HepG2 (cell line): ENCODE measurements at regions not wholly inside any gene's neighbourhood (a gene's known extent, or its start where the extent isn't known, plus 50 kb on each side); places are given as distances from the start of the nearest gene placed in this dataset.
"Not testable (repeated sequence)": the region's sequence is repeated elsewhere in the genome, so short reads cannot be mapped to it uniquely, and the experiment has no call there.

Experiments used
- DPF2 ChIP-seq: sonication (generic); formaldehyde crosslinking; IDR thresholded peaks from 2 replicates; pipeline ENCODE4 v1.4.0; 2020; ENCODE audit warnings: mild to moderate bottlenecking, low read depth, missing genetic modification reagents, borderline replicate concordance
- ELF3 ChIP-seq: IDR thresholded peaks from 2 replicates; pipeline ENCODE4 v1.6.1; 2016; ENCODE audit warnings: missing genetic modification reagents, missing compliant biosample characterization
- FOXP1 ChIP-seq, 2 experiments: fragments of 450-650 bp in 1 of 2; IDR thresholded peaks; 2 replicates each; pipeline ENCODE4 v1.6.1; 2017 to 2018; ENCODE audit warnings: antibody characterized with exemption in 1 of 2
- GABPB1 ChIP-seq: IDR thresholded peaks from 2 replicates; pipeline ENCODE4 v1.6.1; 2016; ENCODE audit warnings: mild to moderate bottlenecking, missing genetic modification reagents, moderate library complexity, missing compliant biosample characterization
- MED8 ChIP-seq: sonication (generic); formaldehyde crosslinking; IDR thresholded peaks from 2 replicates; pipeline ENCODE4 v1.8.1; 2023; ENCODE audit warnings: mild to moderate bottlenecking, missing genetic modification reagents; ENCODE audit not compliant: insufficient replicate concordance
- PHF20 ChIP-seq: sonication (generic); formaldehyde crosslinking; IDR thresholded peaks from 2 replicates; pipeline ENCODE4 v1.5.0; 2020; ENCODE audit warnings: mild to moderate bottlenecking, missing genetic modification reagents
- SAP130 ChIP-seq: IDR thresholded peaks from 2 replicates; pipeline ENCODE4 v1.6.1; 2016; ENCODE audit warnings: low read depth
- SP5 ChIP-seq: IDR thresholded peaks from 2 replicates; pipeline ENCODE4 v1.6.1; 2016; ENCODE audit warnings: low read depth, borderline replicate concordance
- TARDBP ChIP-seq: sonication (generic); formaldehyde crosslinking; IDR thresholded peaks from 2 replicates; pipeline ENCODE4 v1.8.0; 2022; ENCODE audit warnings: mild to moderate bottlenecking, missing genetic modification reagents
- TF ChIP-seq, protein P1 (sequence below): sonication (generic); formaldehyde crosslinking; IDR thresholded peaks from 2 replicates; pipeline ENCODE4 v1.5.1; 2020; ENCODE audit warnings: mild to moderate bottlenecking, missing genetic modification reagents
- TF ChIP-seq, protein P2 (sequence below): sonication (generic); formaldehyde crosslinking; IDR thresholded peaks from 2 replicates; pipeline ENCODE4 v1.4.0; 2020; ENCODE audit warnings: missing genetic modification reagents
- TF ChIP-seq, protein P3 (sequence below): sonication (generic); formaldehyde crosslinking; IDR thresholded peaks from 2 replicates; pipeline ENCODE4 v1.4.0; 2020; ENCODE audit warnings: missing genetic modification reagents
- TF ChIP-seq, protein P4 (sequence below): sonication (generic); formaldehyde crosslinking; IDR thresholded peaks from 2 replicates; pipeline ENCODE4 v1.5.0; 2020; ENCODE audit warnings: mild to moderate bottlenecking, missing genetic modification reagents, moderate library complexity
- TF ChIP-seq, protein P5 (sequence below): sonication (generic); formaldehyde crosslinking; IDR thresholded peaks from 2 replicates; pipeline ENCODE4 v1.8.0; 2022; ENCODE audit warnings: mild to moderate bottlenecking, missing genetic modification reagents; ENCODE audit not compliant: insufficient replicate concordance
- TF ChIP-seq, protein P6 (sequence below): sonication (generic); formaldehyde crosslinking; IDR thresholded peaks from 2 replicates; pipeline ENCODE4 v1.4.0; 2020; ENCODE audit warnings: missing genetic modification reagents, borderline replicate concordance

DNA sequence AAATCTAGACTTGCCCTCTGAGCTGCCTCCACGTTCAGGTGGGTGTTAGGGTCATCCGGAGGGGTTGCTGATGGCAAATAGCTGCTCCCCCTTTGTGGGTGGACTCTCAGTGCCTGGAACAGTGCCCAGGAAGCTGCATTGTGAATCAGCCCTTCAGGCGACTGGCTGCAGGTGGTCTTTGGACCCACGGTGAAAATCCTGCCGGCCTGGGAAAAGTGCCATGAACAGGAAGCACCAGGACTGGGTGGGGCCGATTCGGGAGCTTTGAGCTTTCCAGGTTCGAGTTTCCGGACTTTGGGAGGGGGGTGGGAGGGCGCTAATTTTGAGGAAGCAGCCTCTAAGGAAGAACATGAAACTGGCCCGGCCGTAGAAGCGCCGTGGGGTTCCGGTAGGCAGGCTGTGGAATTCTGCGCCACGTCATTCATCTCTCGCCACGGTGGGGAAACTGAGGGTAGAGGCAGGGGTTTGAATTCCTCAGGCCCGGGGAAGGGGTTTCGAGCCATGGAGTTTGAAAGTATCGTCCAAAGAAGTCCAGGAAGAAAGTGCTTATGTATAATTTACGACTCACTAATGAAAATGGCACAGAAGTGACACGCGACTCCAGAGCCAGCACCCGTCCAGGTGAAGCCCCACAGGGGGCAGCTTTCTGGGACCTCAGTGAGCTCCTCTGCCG is 199.4 kb downstream of the BANP start (continued):
- TF ChIP-seq, protein P1, sequence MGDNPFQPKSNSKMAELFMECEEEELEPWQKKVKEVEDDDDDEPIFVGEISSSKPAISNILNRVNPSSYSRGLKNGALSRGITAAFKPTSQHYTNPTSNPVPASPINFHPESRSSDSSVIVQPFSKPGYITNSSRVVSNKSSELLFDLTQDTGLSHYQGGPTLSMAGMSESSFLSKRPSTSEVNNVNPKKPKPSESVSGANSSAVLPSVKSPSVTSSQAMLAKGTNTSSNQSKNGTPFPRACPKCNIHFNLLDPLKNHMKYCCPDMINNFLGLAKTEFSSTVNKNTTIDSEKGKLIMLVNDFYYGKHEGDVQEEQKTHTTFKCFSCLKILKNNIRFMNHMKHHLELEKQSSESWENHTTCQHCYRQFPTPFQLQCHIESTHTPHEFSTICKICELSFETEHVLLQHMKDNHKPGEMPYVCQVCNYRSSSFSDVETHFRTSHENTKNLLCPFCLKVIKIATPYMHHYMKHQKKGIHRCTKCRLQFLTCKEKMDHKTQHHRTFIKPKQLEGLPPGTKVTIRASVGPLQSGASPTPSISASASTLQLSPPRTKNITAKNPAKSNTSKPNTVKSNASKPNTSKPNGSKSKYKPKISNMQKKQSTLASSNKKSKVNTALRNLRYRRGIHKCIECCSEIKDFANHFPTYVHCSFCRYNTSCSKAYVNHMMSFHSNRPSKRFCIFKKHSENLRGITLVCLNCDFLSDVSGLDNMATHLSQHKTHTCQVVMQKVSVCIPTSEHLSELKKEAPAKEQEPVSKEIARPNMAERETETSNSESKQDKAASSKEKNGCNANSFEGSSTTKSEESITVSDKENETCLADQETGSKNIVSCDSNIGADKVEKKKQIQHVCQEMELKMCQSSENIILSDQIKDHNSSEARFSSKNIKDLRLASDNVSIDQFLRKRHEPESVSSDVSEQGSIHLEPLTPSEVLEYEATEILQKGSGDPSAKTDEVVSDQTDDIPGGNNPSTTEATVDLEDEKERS (CRISPR knock-in tag): 0 out of 2 replicates have a peak, but pooled peaks have one; percentile 35
- TF ChIP-seq, protein P2, sequence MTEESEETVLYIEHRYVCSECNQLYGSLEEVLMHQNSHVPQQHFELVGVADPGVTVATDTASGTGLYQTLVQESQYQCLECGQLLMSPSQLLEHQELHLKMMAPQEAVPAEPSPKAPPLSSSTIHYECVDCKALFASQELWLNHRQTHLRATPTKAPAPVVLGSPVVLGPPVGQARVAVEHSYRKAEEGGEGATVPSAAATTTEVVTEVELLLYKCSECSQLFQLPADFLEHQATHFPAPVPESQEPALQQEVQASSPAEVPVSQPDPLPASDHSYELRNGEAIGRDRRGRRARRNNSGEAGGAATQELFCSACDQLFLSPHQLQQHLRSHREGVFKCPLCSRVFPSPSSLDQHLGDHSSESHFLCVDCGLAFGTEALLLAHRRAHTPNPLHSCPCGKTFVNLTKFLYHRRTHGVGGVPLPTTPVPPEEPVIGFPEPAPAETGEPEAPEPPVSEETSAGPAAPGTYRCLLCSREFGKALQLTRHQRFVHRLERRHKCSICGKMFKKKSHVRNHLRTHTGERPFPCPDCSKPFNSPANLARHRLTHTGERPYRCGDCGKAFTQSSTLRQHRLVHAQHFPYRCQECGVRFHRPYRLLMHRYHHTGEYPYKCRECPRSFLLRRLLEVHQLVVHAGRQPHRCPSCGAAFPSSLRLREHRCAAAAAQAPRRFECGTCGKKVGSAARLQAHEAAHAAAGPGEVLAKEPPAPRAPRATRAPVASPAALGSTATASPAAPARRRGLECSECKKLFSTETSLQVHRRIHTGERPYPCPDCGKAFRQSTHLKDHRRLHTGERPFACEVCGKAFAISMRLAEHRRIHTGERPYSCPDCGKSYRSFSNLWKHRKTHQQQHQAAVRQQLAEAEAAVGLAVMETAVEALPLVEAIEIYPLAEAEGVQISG (CRISPR knock-in tag): peak; percentile 56; the same call in 1 of the 2 replicates
- TF ChIP-seq SAP130 (CRISPR knock-in tag) (peak; percentile 71), GABPB1 (CRISPR knock-in tag) (peak; percentile 41), DPF2 (peak; percentile 61; the same call in 1 of the 2 replicates), PHF20 (CRISPR knock-in tag) (peak; percentile 38; the same call in 1 of the 2 replicates), ELF3 (CRISPR knock-in tag) (peak; percentile 97), MED8 (CRISPR knock-in tag) (peak; percentile 30), TARDBP (peak; percentile 63; the same call in 1 of the 2 replicates), SP5 (CRISPR knock-in tag) (peak; percentile 86), FOXP1 (CRISPR knock-in tag; IDR thresholded peaks at IDR 0.05) (peak; percentile 27; the same call in 1 of the 2 replicates)
- TF ChIP-seq, protein P3, sequence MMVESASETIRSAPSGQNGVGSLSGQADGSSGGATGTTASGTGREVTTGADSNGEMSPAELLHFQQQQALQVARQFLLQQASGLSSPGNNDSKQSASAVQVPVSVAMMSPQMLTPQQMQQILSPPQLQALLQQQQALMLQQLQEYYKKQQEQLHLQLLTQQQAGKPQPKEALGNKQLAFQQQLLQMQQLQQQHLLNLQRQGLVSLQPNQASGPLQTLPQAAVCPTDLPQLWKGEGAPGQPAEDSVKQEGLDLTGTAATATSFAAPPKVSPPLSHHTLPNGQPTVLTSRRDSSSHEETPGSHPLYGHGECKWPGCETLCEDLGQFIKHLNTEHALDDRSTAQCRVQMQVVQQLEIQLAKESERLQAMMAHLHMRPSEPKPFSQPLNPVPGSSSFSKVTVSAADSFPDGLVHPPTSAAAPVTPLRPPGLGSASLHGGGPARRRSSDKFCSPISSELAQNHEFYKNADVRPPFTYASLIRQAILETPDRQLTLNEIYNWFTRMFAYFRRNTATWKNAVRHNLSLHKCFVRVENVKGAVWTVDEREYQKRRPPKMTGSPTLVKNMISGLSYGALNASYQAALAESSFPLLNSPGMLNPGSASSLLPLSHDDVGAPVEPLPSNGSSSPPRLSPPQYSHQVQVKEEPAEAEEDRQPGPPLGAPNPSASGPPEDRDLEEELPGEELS (CRISPR knock-in tag): peak; percentile 23; the same call in 1 of the 2 replicates
- TF ChIP-seq, protein P4, sequence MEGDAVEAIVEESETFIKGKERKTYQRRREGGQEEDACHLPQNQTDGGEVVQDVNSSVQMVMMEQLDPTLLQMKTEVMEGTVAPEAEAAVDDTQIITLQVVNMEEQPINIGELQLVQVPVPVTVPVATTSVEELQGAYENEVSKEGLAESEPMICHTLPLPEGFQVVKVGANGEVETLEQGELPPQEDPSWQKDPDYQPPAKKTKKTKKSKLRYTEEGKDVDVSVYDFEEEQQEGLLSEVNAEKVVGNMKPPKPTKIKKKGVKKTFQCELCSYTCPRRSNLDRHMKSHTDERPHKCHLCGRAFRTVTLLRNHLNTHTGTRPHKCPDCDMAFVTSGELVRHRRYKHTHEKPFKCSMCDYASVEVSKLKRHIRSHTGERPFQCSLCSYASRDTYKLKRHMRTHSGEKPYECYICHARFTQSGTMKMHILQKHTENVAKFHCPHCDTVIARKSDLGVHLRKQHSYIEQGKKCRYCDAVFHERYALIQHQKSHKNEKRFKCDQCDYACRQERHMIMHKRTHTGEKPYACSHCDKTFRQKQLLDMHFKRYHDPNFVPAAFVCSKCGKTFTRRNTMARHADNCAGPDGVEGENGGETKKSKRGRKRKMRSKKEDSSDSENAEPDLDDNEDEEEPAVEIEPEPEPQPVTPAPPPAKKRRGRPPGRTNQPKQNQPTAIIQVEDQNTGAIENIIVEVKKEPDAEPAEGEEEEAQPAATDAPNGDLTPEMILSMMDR: peak; percentile 17; the same call in 1 of the 2 replicates
- TF ChIP-seq, protein P5, sequence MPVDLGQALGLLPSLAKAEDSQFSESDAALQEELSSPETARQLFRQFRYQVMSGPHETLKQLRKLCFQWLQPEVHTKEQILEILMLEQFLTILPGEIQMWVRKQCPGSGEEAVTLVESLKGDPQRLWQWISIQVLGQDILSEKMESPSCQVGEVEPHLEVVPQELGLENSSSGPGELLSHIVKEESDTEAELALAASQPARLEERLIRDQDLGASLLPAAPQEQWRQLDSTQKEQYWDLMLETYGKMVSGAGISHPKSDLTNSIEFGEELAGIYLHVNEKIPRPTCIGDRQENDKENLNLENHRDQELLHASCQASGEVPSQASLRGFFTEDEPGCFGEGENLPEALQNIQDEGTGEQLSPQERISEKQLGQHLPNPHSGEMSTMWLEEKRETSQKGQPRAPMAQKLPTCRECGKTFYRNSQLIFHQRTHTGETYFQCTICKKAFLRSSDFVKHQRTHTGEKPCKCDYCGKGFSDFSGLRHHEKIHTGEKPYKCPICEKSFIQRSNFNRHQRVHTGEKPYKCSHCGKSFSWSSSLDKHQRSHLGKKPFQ (CRISPR knock-in tag): peak; percentile 38
- TF ChIP-seq, protein P6, sequence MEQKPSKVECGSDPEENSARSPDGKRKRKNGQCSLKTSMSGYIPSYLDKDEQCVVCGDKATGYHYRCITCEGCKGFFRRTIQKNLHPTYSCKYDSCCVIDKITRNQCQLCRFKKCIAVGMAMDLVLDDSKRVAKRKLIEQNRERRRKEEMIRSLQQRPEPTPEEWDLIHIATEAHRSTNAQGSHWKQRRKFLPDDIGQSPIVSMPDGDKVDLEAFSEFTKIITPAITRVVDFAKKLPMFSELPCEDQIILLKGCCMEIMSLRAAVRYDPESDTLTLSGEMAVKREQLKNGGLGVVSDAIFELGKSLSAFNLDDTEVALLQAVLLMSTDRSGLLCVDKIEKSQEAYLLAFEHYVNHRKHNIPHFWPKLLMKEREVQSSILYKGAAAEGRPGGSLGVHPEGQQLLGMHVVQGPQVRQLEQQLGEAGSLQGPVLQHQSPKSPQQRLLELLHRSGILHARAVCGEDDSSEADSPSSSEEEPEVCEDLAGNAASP (CRISPR knock-in tag): peak; percentile 22; the same call in 1 of the 2 replicates
- TF ChIP-seq FOXP1 (IDR thresholded peaks at IDR 0.05): not testable (repeated sequence)
